SK-N-SH (cell line): ENCODE measurements at regions not wholly inside any gene's neighbourhood (a gene's known extent, or its start where the extent isn't known, plus 50 kb on each side); places are given as distances from the start of the nearest gene placed in this dataset.

ENCODE experiments used
- CTCF ChIA-PET: fragments of 300-600, 350-600 bp; formaldehyde crosslinking; extraction: SDS; loops from one replicate; lab custom pipeline; 2021; lab: Yijun Ruan, JAX
- POLR2A ChIA-PET: fragments of 350-600 bp; sonication (Branson Sonifier 250); formaldehyde crosslinking; extraction: SDS; loops from one replicate; lab custom pipeline; 2020; ENCODE audit warnings: antibody characterized with exemption, inconsistent platforms; lab: Yijun Ruan, JAX
- DNase-seq: peaks from one replicate; pipeline ENCODE4 v3.0.0; 2012
- H2AFZ ChIP-seq: fragments of 200-600 bp; sonication (generic); 2 replicates; pipeline ENCODE4 v1.8.1; 2016; ENCODE audit warnings: antibody characterized with exemption, mild to moderate bottlenecking, low read depth
- H3F3A ChIP-seq: fragments of 200-600 bp; sonication (generic); replicated peaks from 2 replicates; pipeline ENCODE3; 2016; ENCODE audit warnings: antibody characterized with exemption, mild to moderate bottlenecking; ENCODE audit not compliant: insufficient read depth
- H3K27ac ChIP-seq, 2 experiments: fragments of 200-500 bp in 1 of 2; fragments of 200-600 bp in 1 of 2; sonication (Bioruptor generic) in 1 of 2; sonication (generic), shearing (Covaris generic) in 1 of 2; 2 replicates each; pipeline versions ENCODE4 v1.5.1 to v1.6.1; 2014 to 2016; ENCODE audit warnings: low read depth in 2 of 2, inconsistent platforms in 1 of 2, low read length in 1 of 2, mild to moderate bottlenecking in 1 of 2, mixed read lengths in 1 of 2
- H3K27me3 ChIP-seq: fragments of 200-600 bp; sonication (generic), shearing (Covaris generic); 2 replicates; pipeline ENCODE4 v1.6.1; 2016; ENCODE audit warnings: mixed run types; ENCODE audit not compliant: insufficient read depth
- H3K36me3 ChIP-seq, 2 experiments: fragments of 200-500 bp in 1 of 2; fragments of 200-600 bp in 1 of 2; sonication (Bioruptor generic) in 1 of 2; sonication (generic) in 1 of 2; replicated peaks in 1 of 2; 2 replicates each; pipeline versions ENCODE3 to v1.5.1; 2014 to 2016; ENCODE audit warnings: low read length in 1 of 2, mild to moderate bottlenecking in 1 of 2; ENCODE audit not compliant: insufficient read depth in 2 of 2, control insufficient read depth in 1 of 2
- H3K4me1 ChIP-seq, 2 experiments: fragments of 200-500 bp in 1 of 2; fragments of 200-600 bp in 1 of 2; sonication (Bioruptor generic) in 1 of 2; sonication (generic), shearing (Covaris generic) in 1 of 2; 2 replicates each; pipeline versions ENCODE4 v1.5.1 to v1.6.1; 2014 to 2016; ENCODE audit warnings: low read depth in 1 of 2, low read length in 1 of 2, mixed run types in 1 of 2; ENCODE audit not compliant: insufficient read depth in 2 of 2, control insufficient read depth in 1 of 2
- H3K4me2 ChIP-seq: fragments of 200-600 bp; sonication (generic), shearing (Covaris generic); 2 replicates; pipeline ENCODE4 v1.6.1; 2017; ENCODE audit warnings: mixed run types
- H3K4me3 ChIP-seq, 2 experiments: fragments of 200-500 bp in 1 of 2; fragments of 200-600 bp in 1 of 2; sonication (Bioruptor generic) in 1 of 2; sonication (generic), shearing (Covaris generic) in 1 of 2; 2 replicates each; pipeline versions ENCODE4 v1.5.1 to v1.8.1; 2014 to 2016; ENCODE audit warnings: low read depth in 2 of 2, inconsistent platforms in 1 of 2, low read length in 1 of 2, mild to moderate bottlenecking in 1 of 2, mixed read lengths in 1 of 2, moderate library complexity in 1 of 2
- H3K79me2 ChIP-seq: fragments of 200-600 bp; sonication (generic); 2 replicates; pipeline ENCODE4 v1.8.1; 2017; ENCODE audit warnings: mild to moderate bottlenecking; ENCODE audit not compliant: insufficient read depth
- H3K9ac ChIP-seq: fragments of 200-600 bp; sonication (generic); 2 replicates; pipeline ENCODE4 v1.6.1; 2017; ENCODE audit warnings: mixed run types
- H3K9me2 ChIP-seq: fragments of 200-600 bp; sonication (generic); 2 replicates; pipeline ENCODE4 v1.6.1; 2017; ENCODE audit warnings: mixed run types
- H3K9me3 ChIP-seq: fragments of 200-600 bp; sonication (generic); 2 replicates; pipeline ENCODE4 v1.6.1; 2017; ENCODE audit warnings: mixed run types, mild to moderate bottlenecking, moderate library complexity
- H4K20me1 ChIP-seq: fragments of 200-600 bp; sonication (generic); 2 replicates; pipeline ENCODE4 v1.6.1; 2017; ENCODE audit warnings: mild to moderate bottlenecking, mixed run types; ENCODE audit not compliant: insufficient read depth
- CHD2 ChIP-seq: fragments of 150-350 bp; IDR thresholded peaks from 2 replicates; pipeline ENCODE4 v1.6.1; 2018; ENCODE audit warnings: low read length; ENCODE audit not compliant: partially characterized antibody
- FOXM1 ChIP-seq: IDR thresholded peaks from 2 replicates; pipeline ENCODE4 v1.4.0; 2012; ENCODE audit warnings: low read depth, mild to moderate bottlenecking
- GATA2 ChIP-seq: sonication (generic); formaldehyde crosslinking; IDR thresholded peaks from 2 replicates; pipeline ENCODE4 v1.5.0; 2020; ENCODE audit warnings: mild to moderate bottlenecking, missing genetic modification reagents
- JUND ChIP-seq: IDR thresholded peaks from 2 replicates; pipeline ENCODE4 v1.4.0; 2012
- MXI1 ChIP-seq: IDR thresholded peaks from 2 replicates; pipeline ENCODE4 v1.6.1; 2012; ENCODE audit warnings: mild to moderate bottlenecking, low read depth, low read length, improper control_type of control experiment
- NFIC ChIP-seq: IDR thresholded peaks from 2 replicates; pipeline ENCODE4 v1.4.0; 2012; ENCODE audit warnings: borderline replicate concordance
- PBX3 ChIP-seq: IDR thresholded peaks from 2 replicates; pipeline ENCODE4; 2012
- POLR2AphosphoS5 ChIP-seq: IDR thresholded peaks from 2 replicates; pipeline ENCODE4 v1.6.1; 2012; ENCODE audit warnings: low read depth, low read length
- RXRA ChIP-seq: IDR thresholded peaks from 2 replicates; pipeline ENCODE4 v1.4.0; 2012; ENCODE audit warnings: low read depth, mild to moderate bottlenecking, borderline replicate concordance
- SMC3 ChIP-seq: IDR thresholded peaks from 2 replicates; pipeline ENCODE4 v1.6.1; 2012; ENCODE audit warnings: low read depth, low read length, improper control_type of control experiment
- TAF1 ChIP-seq: IDR thresholded peaks from 2 replicates; pipeline ENCODE4 v1.6.1; 2012; ENCODE audit warnings: low read depth, mild to moderate bottlenecking, low read length, moderate library complexity, borderline replicate concordance
- TCF12 ChIP-seq: IDR thresholded peaks from 2 replicates; pipeline ENCODE4 v1.4.0; 2012
- YY1 ChIP-seq: IDR thresholded peaks from 2 replicates; pipeline ENCODE4 v1.4.0; 2012; ENCODE audit warnings: low read depth, mild to moderate bottlenecking
- WGBS: methylation state at CpG from one replicate; pipeline ENCODE4 v1.1.6; 2017; ENCODE audit warnings: low lambda C conversion rate; 5-methylcytosine and 5-hydroxymethylcytosine counted together
- TF ChIP-seq, protein P1 (sequence below): IDR thresholded peaks from 2 replicates; pipeline ENCODE4 v1.6.1; 2012; ENCODE audit warnings: mild to moderate bottlenecking, low read depth, low read length, moderate library complexity
- TF ChIP-seq, protein P2 (sequence below): IDR thresholded peaks from 2 replicates; pipeline ENCODE4 v1.4.0; 2012; ENCODE audit warnings: low read depth, borderline replicate concordance
- TF ChIP-seq, protein P3 (sequence below): IDR thresholded peaks from 2 replicates; pipeline ENCODE4 v1.4.0; 2012; ENCODE audit warnings: low read depth
- TF ChIP-seq, protein P4 (sequence below): fragments of 150-350 bp; IDR thresholded peaks from 2 replicates; pipeline ENCODE4 v1.6.1; 2016; ENCODE audit warnings: mild to moderate bottlenecking, low read depth, low read length

DNA sequence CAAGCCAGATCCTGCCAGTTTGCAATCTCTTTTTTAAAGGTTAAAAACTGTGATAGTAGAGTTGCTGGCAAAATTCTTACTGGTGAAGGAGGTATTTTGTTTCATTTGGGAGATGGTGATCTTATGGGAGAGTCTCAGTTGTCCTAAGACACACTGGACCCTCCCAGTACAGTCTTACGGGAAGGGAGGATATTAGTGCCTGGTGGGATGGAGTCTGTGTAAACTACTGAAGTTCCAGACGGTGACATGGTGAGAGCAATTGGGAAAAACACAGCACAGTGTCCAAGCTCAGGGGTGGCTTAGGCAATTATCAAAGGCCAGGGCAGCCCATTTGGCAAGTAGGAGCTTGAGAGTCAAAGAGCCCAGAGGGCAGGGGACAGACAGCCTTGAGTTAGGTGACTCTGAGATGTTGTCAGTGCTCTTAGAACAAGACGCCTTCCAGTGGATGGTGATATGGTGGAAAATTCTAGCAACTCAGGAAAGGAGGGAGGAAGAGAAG, 143.7 kb upstream of the CCDC68 start:
- H2AFZ ChIP-seq = no peak overlapping the region
- H3K9me3 ChIP-seq = no peaks in the 10 kb centered on the region
- H3K36me3 ChIP-seq = no peaks in the 10 kb centered on the region
- no peaks in the 10 kb centered on the region for H3K79me2 ChIP-seq
- H4K20me1 ChIP-seq = no peaks in the 10 kb centered on the region
- 95% methylated on average over 3 of the region's 3 CpGs for WGBS
- H3K9me2 ChIP-seq = no peaks in the 10 kb centered on the region
- H3K27ac ChIP-seq = no peak overlapping the region
- H3K4me1 ChIP-seq = peaks cover 4 to 21% of the 10 kb centered on the region in 2 experiments; a peak in 3 of 4 replicates
- no peak overlapping the region for H3K9ac ChIP-seq
- no peaks in the 10 kb centered on the region for H3K27me3 ChIP-seq
- ChIA-PET CTCF (no interaction called here), POLR2A (no interaction called here)
- H3K4me2 ChIP-seq = no peak overlapping the region
- no peak overlapping the region for H3K4me3 ChIP-seq
- peaks cover 12% of the 10 kb centered on the region for H3F3A ChIP-seq
- no peak for TF ChIP-seq PBX3
- TF ChIP-seq NFIC = no peak
- no peak for TF ChIP-seq TCF12
- TF ChIP-seq, protein P1, sequence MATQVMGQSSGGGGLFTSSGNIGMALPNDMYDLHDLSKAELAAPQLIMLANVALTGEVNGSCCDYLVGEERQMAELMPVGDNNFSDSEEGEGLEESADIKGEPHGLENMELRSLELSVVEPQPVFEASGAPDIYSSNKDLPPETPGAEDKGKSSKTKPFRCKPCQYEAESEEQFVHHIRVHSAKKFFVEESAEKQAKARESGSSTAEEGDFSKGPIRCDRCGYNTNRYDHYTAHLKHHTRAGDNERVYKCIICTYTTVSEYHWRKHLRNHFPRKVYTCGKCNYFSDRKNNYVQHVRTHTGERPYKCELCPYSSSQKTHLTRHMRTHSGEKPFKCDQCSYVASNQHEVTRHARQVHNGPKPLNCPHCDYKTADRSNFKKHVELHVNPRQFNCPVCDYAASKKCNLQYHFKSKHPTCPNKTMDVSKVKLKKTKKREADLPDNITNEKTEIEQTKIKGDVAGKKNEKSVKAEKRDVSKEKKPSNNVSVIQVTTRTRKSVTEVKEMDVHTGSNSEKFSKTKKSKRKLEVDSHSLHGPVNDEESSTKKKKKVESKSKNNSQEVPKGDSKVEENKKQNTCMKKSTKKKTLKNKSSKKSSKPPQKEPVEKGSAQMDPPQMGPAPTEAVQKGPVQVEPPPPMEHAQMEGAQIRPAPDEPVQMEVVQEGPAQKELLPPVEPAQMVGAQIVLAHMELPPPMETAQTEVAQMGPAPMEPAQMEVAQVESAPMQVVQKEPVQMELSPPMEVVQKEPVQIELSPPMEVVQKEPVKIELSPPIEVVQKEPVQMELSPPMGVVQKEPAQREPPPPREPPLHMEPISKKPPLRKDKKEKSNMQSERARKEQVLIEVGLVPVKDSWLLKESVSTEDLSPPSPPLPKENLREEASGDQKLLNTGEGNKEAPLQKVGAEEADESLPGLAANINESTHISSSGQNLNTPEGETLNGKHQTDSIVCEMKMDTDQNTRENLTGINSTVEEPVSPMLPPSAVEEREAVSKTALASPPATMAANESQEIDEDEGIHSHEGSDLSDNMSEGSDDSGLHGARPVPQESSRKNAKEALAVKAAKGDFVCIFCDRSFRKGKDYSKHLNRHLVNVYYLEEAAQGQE = no peak
- TF ChIP-seq, protein P2, sequence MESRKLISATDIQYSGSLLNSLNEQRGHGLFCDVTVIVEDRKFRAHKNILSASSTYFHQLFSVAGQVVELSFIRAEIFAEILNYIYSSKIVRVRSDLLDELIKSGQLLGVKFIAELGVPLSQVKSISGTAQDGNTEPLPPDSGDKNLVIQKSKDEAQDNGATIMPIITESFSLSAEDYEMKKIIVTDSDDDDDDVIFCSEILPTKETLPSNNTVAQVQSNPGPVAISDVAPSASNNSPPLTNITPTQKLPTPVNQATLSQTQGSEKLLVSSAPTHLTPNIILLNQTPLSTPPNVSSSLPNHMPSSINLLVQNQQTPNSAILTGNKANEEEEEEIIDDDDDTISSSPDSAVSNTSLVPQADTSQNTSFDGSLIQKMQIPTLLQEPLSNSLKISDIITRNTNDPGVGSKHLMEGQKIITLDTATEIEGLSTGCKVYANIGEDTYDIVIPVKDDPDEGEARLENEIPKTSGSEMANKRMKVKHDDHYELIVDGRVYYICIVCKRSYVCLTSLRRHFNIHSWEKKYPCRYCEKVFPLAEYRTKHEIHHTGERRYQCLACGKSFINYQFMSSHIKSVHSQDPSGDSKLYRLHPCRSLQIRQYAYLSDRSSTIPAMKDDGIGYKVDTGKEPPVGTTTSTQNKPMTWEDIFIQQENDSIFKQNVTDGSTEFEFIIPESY = no peak
- no peak for TF ChIP-seq YY1
- TF ChIP-seq RXRA = no peak
- TF ChIP-seq TAF1 = no peak
- no peak for TF ChIP-seq POLR2AphosphoS5
- TF ChIP-seq, protein P3, sequence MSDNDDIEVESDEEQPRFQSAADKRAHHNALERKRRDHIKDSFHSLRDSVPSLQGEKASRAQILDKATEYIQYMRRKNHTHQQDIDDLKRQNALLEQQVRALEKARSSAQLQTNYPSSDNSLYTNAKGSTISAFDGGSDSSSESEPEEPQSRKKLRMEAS = no peak
- TF ChIP-seq, protein P4, sequence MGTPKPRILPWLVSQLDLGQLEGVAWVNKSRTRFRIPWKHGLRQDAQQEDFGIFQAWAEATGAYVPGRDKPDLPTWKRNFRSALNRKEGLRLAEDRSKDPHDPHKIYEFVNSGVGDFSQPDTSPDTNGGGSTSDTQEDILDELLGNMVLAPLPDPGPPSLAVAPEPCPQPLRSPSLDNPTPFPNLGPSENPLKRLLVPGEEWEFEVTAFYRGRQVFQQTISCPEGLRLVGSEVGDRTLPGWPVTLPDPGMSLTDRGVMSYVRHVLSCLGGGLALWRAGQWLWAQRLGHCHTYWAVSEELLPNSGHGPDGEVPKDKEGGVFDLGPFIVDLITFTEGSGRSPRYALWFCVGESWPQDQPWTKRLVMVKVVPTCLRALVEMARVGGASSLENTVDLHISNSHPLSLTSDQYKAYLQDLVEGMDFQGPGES = no peak
- TF ChIP-seq FOXM1 = no peak
- no peak for TF ChIP-seq SMC3
- TF ChIP-seq JUND = no peak
- TF ChIP-seq MXI1 = no peak
- TF ChIP-seq CHD2 = no peak
- no peak for TF ChIP-seq GATA2 (CRISPR knock-in tag)
- no peak for DNase-seq
